Activated CD4-positive, alpha-beta T cell treated with anti-CD3 and anti-CD28 coated beads, Interleukin-2, amount 10 ng/mL, durations not matched to agents 24 days and 14 days (primary cell): ENCODE measurements at regions not wholly inside any gene's neighbourhood (a gene's known extent, or its start where the extent isn't known, plus 50 kb on each side); places are given as distances from the start of the nearest gene placed in this dataset.

ENCODE experiments used
- DNase-seq: peaks from one replicate; pipeline ENCODE4 v3.0.0; 2022
- H3K27ac Mint-ChIP-seq: one replicate; pipeline ENCODE4 v1.8.0; 2022; ENCODE audit warnings: mild to moderate bottlenecking, mixed read lengths
- H3K27me3 Mint-ChIP-seq: one replicate; pipeline ENCODE4 v1.8.0; 2022; ENCODE audit warnings: mixed read lengths
- H3K36me3 Mint-ChIP-seq: one replicate; pipeline ENCODE4 v1.8.0; 2022; ENCODE audit warnings: low read depth, mild to moderate bottlenecking, mixed read lengths
- H3K4me1 Mint-ChIP-seq: one replicate; pipeline ENCODE4 v1.8.0; 2021; ENCODE audit warnings: mixed read lengths
- H3K4me3 Mint-ChIP-seq: one replicate; pipeline ENCODE4 v1.8.0; 2022; ENCODE audit warnings: mild to moderate bottlenecking, moderate library complexity, mixed read lengths
- H3K9me3 Mint-ChIP-seq: one replicate; pipeline ENCODE4 v1.8.0; 2021; ENCODE audit warnings: mixed read lengths
- intact Hi-C: fragments of 100-400 bp; cut with micrococcal nuclease; formaldehyde crosslinking; loops from one replicate; pipeline ENCODE4 v1.15.1; 2023

DNA sequence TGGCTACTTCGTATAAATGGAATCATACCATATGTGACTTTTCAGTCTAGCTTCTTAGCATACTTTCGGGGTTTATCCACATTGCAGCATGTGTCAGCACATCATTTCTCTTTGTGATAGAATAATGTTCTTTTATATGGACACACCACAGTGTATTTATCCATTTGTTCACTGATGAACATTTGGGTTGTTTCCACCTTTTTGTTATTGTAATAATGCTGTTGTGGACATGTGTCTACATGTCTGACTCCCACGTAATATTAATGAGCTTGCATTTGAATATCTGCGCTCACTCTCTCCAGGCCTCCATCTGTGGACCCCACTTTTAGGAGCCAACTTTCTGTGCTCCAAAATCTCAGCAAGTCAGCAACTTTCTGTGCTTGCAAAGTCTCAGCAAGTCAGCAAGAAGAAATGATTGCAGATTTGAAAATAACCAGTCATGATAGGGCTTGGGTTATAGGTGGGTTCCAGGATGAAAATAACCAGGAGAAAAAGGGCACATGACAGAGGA lies 53.9 kb upstream of the GALNT18 start:
- Mint-ChIP-seq H3K27me3 (peaks cover 3% of the 10 kb centered on the region), H3K27ac (no peak overlapping the region), H3K36me3 (no peaks in the 10 kb centered on the region), H3K4me1 (no peaks in the 10 kb centered on the region), H3K9me3 (no peaks in the 10 kb centered on the region), H3K4me3 (no peak overlapping the region)
- no peak for DNase-seq
- intact Hi-C loops = no loop called here

DNA sequence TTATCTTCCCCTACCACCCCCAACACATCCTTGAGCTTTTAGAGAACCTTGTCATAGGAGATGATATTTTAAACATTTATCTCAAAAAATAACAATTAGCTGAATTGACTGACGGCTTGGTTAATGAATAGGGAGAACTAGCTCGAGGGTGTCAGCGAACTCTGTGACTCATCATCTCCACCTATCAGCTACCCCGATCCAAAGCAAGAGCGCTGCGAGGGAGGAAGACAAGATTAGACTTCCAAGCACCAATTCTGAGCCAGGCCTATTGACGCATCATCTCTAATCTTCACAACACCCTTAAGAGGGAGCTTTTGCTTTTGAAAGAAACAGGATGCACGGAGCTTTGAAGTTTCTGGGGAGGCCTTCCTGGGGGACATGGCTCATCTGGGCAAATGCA lies 51.0 kb upstream of the GALNT18 start:
- Mint-ChIP-seq H3K9me3 (no peaks in the 10 kb centered on the region), H3K4me3 (no peak overlapping the region), H3K4me1 (no peaks in the 10 kb centered on the region), H3K27ac (no peak overlapping the region), H3K36me3 (no peaks in the 10 kb centered on the region), H3K27me3 (peaks cover 9% of the 10 kb centered on the region)
- DNase-seq = no peak
- intact Hi-C loops = no loop called here

DNA sequence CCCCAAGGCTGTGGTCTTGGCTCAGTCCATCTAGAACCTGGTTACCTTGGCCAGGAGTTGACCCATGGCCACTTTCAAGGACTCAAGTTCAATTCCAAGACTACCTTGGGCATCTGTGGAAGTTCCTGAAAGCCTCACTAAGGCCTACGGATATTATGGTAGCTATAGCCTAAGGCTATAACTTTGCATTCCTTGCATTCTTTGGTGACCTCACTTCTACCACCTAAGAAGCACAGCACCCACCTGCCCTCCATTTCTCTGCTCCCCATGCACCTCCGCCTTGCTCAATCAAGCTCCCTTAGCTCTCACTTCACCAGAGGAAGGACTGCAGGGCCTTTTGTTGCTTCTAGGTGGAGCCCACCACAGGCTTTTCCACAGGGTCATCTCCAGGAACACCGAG lies 50.3 kb upstream of the GALNT18 start:
- H3K4me1 Mint-ChIP-seq = no peaks in the 10 kb centered on the region
- H3K27me3 Mint-ChIP-seq = peaks cover 11% of the 10 kb centered on the region
- H3K4me3 Mint-ChIP-seq = no peak overlapping the region
- intact Hi-C loops = no loop called here
- DNase-seq = peak; percentile 24
- no peaks in the 10 kb centered on the region for H3K36me3 Mint-ChIP-seq
- no peak overlapping the region for H3K27ac Mint-ChIP-seq
- no peaks in the 10 kb centered on the region for H3K9me3 Mint-ChIP-seq
